ENCODE measurements at regions not wholly inside any gene's neighbourhood (a gene's known extent, or its start where the extent isn't known, plus 50 kb on each side); places are given as distances from the start of the nearest gene placed in this dataset.

DNA sequence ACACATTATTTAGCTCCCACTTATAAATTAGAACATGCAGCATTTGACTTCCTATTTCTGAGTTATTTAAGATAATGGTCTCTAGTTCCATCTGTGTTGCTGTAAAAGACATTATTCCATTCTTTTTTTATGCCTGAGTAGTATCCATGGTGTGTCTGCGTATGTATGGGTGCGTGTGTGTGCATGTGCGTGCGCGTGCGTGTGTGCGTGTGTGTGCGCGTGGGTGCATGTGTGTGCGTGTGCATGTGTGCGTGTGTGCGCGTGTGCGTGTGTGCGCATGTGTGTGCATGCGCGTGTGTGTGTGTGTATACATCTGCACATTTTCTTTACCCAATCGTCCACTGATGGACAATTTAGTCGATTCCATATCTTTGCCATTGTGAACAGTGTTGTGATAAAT lies 479.4 kb upstream of the TMEM132C start:
- TF ChIP-seq, protein P1, sequence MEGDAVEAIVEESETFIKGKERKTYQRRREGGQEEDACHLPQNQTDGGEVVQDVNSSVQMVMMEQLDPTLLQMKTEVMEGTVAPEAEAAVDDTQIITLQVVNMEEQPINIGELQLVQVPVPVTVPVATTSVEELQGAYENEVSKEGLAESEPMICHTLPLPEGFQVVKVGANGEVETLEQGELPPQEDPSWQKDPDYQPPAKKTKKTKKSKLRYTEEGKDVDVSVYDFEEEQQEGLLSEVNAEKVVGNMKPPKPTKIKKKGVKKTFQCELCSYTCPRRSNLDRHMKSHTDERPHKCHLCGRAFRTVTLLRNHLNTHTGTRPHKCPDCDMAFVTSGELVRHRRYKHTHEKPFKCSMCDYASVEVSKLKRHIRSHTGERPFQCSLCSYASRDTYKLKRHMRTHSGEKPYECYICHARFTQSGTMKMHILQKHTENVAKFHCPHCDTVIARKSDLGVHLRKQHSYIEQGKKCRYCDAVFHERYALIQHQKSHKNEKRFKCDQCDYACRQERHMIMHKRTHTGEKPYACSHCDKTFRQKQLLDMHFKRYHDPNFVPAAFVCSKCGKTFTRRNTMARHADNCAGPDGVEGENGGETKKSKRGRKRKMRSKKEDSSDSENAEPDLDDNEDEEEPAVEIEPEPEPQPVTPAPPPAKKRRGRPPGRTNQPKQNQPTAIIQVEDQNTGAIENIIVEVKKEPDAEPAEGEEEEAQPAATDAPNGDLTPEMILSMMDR (IDR thresholded peaks at IDR 0.05) = no peak
- no peak for TF ChIP-seq POLR2A (IDR thresholded peaks at IDR 0.05)
- 76 to 87% (median 85%) methylated on average over 19 of the region's 19 CpGs for WGBS, 4 donors
- H3K27ac ChIP-seq = no peak overlapping the region
- no peak for DNase-seq
- H3K36me3 ChIP-seq (replicated peaks in 1 of 2) = no peaks in the 10 kb centered on the region
- intact Hi-C loops (cut with DNase I) = no loop called here
- H3K27me3 ChIP-seq = no peaks in the 10 kb centered on the region
- no peak overlapping the region for H3K4me3 ChIP-seq
- no peaks in the 10 kb centered on the region for H3K9me3 ChIP-seq (replicated peaks in 1 of 3)
- no peaks in the 10 kb centered on the region for H3K4me1 ChIP-seq (replicated peaks in 1 of 2)

DNA sequence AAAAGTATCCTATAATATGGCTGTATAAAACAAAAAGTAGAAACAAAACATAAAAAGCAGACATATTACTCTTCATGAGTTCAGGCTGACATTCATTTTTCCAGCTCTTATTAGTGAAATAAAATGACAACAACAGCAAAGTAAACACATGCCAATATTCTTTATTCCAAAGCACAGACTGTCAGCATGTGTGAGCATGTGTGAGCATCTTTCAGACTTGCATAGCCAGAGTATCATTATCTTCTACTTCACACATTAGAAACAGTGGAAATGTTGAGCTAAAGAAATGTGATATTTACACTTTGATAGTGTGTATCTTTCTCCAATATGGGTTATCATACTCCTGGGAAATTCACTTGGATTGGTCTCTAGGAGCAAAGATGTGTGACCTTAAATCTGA lies 476.6 kb upstream of the TMEM132C start:
- TF ChIP-seq, protein P1 (IDR thresholded peaks at IDR 0.05) = no peak
- no peaks in the 10 kb centered on the region for H3K27me3 ChIP-seq
- intact Hi-C loops (cut with DNase I) = no loop called here

DNA sequence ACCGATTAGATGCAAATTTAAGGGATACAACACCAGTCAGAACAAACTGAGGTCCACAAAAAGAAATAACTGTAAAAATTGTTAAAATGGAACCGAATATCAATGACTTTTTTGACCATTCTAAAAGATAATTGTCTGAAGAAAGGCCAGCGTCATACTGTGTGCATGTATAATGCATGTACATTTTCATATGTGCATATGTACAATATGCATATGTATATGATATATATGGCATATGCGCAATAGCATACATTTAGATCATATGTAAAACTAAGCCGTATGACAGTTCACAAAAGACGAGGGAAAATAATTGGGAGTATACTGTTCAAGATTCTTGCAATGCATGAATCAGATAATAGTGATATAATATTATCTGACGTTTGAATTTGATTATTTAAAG lies 475.8 kb upstream of the TMEM132C start:
- no peaks in the 10 kb centered on the region for H3K27me3 ChIP-seq
- no peak overlapping the region for H3K27ac ChIP-seq
- H3K36me3 ChIP-seq (replicated peaks in 1 of 2) = no peaks in the 10 kb centered on the region
- no peak overlapping the region for H3K4me3 ChIP-seq
- DNase-seq = no peak
- no peaks in the 10 kb centered on the region for H3K9me3 ChIP-seq (replicated peaks in 1 of 3)
- H3K4me1 ChIP-seq (replicated peaks in 1 of 2) = no peaks in the 10 kb centered on the region
- WGBS, 4 donors = 77 to 88% (median 80%) methylated on average over 7 of the region's 7 CpGs
- TF ChIP-seq POLR2A (IDR thresholded peaks at IDR 0.05) = no peak
- TF ChIP-seq, protein P1 (IDR thresholded peaks at IDR 0.05) = no peak
- intact Hi-C loops (cut with DNase I) = no loop called here

More for the DNA sequence above, 476.6 kb upstream of the TMEM132C start:
- DNase-seq = no peak
- Histone ChIP-seq H3K4me1 (replicated peaks in 1 of 2) (no peaks in the 10 kb centered on the region), H3K27ac (no peak overlapping the region), H3K36me3 (replicated peaks in 1 of 2) (no peaks in the 10 kb centered on the region), H3K9me3 (replicated peaks in 1 of 3) (no peaks in the 10 kb centered on the region), H3K4me3 (no peak overlapping the region)

DNA sequence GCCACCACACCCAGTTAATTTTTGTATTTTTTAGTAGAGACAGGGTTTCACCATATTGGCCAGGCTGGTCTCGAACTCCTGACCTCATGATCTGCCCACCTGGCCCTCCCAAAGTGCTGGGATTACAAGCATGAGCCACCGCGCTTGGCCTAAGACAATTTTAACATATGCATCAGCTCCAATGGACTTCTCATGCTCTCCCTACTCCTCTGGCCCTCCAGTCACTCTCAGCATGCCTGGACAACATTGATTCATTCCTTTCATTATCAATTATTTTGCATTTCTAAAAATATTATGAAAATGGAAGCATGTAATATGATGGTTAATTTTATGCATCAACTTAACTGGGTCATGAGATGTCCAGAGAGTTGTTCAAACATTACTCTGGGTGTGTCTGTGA lies 469.1 kb upstream of the TMEM132C start:
- WGBS, 4 donors = 88 to 93% (median 88%) methylated on average over 3 of the region's 3 CpGs
- Histone ChIP-seq H3K4me1 (replicated peaks in 1 of 2) (no peaks in the 10 kb centered on the region), H3K27me3 (no peaks in the 10 kb centered on the region), H3K9me3 (replicated peaks in 1 of 3) (no peaks in the 10 kb centered on the region), H3K36me3 (replicated peaks in 1 of 2) (no peaks in the 10 kb centered on the region), H3K4me3 (no peak overlapping the region), H3K27ac (no peak overlapping the region)
- no peak for DNase-seq
- no peak for TF ChIP-seq POLR2A (IDR thresholded peaks at IDR 0.05)
- intact Hi-C loops (cut with DNase I) = no loop called here

DNA sequence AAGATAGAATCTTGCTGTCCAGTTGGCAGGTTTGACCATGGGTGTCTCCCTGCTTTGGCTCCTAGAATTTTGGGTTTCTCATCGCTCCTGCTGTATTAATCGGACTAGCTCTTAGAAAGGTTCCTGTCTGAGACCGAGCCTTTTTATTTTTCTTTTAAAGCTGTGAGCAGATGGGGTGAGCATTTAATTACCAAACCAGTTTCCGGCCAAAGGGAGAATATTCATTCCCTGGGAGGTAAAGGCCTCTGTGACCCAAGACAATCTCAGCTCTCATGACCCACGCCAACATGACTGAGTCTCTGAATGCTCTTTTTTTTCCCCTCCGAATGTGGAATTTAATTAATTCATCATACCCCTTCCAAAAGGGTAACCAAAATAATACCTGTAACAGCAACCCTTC lies 464.7 kb upstream of the TMEM132C start:
- Histone ChIP-seq H3K4me3 (no peak overlapping the region), H3K27ac (no peak overlapping the region), H3K4me1 (replicated peaks in 1 of 2) (no peaks in the 10 kb centered on the region), H3K36me3 (replicated peaks in 1 of 2) (no peaks in the 10 kb centered on the region), H3K27me3 (no peaks in the 10 kb centered on the region), H3K9me3 (replicated peaks in 1 of 3) (no peaks in the 10 kb centered on the region)
- intact Hi-C loops (cut with DNase I) = no loop called here
- 89 to 92% (median 91%) methylated on average over 6 of the region's 6 CpGs for WGBS, 4 donors
- TF ChIP-seq, protein P1 (IDR thresholded peaks at IDR 0.05) = no peak
- no peak for TF ChIP-seq POLR2A (IDR thresholded peaks at IDR 0.05)
- no peak for DNase-seq

All from adrenal gland (tissue), 9 donors.